Skeletal muscle tissue (tissue), 3 donors: ENCODE measurements at regions not wholly inside any gene's neighbourhood (a gene's known extent, or its start where the extent isn't known, plus 50 kb on each side); places are given as distances from the start of the nearest gene placed in this dataset.
A peak's percentile ranks its signal among the peaks of the same experiment; 100 is the strongest.

Experiments
- H3K27ac ChIP-seq: one replicate; pipeline ENCODE4 v1.7.0; 2013; ENCODE audit warnings: mild to moderate bottlenecking, low read depth, low read length, inconsistent platforms
- H3K27me3 ChIP-seq, 3 donors: one replicate each; pipeline ENCODE4 v1.7.0; 2013; ENCODE audit warnings: low read length in 3 of 3; ENCODE audit not compliant: control insufficient read depth in 3 of 3, insufficient read depth in 3 of 3
- H3K36me3 ChIP-seq, 3 donors: one replicate each; pipeline ENCODE4 v1.7.0; 2013; ENCODE audit warnings: low read length in 3 of 3; ENCODE audit not compliant: control insufficient read depth in 3 of 3, insufficient read depth in 3 of 3
- H3K4me1 ChIP-seq, 3 donors: one replicate each; pipeline ENCODE4 v1.7.0; 2013; ENCODE audit warnings: low read length in 3 of 3, mild to moderate bottlenecking in 3 of 3; ENCODE audit not compliant: control insufficient read depth in 3 of 3, insufficient read depth in 3 of 3
- H3K4me3 ChIP-seq, 3 donors: one replicate each; pipeline ENCODE4 v1.7.0; 2013; ENCODE audit warnings: low read length in 3 of 3
- H3K9ac ChIP-seq, 3 donors: one replicate each; pipeline ENCODE4 v1.7.0; 2013; ENCODE audit warnings: low read length in 3 of 3, mild to moderate bottlenecking in 3 of 3, moderate library complexity in 2 of 3, low read depth in 1 of 3
- H3K9me3 ChIP-seq, 3 donors: one replicate each; pipeline ENCODE4 v1.7.0; 2013; ENCODE audit warnings: low read length in 3 of 3; ENCODE audit not compliant: control insufficient read depth in 3 of 3
- donor health status: Osteomylitis.

- H3K36me3 ChIP-seq, result no peaks in the 10 kb centered on the region
- H3K4me1 ChIP-seq, result no peaks in the 10 kb centered on the region
- H3K27me3 ChIP-seq, result no peaks in the 10 kb centered on the region
- H3K27ac ChIP-seq, result no peak overlapping the region
- H3K9ac ChIP-seq, result no peak overlapping the region
- H3K9me3 ChIP-seq, result no peaks in the 10 kb centered on the region
- no peak overlapping the region for H3K4me3 ChIP-seq
These were observed 111.9 kb downstream of the ADSS2 start for GRCh38 chr1:244339776-244340175.

- Histone ChIP-seq H3K9ac (no peak overlapping the region), H3K9me3 (no peaks in the 10 kb centered on the region), H3K27ac (no peak overlapping the region), H3K4me3 (no peak overlapping the region), H3K4me1 (no peaks in the 10 kb centered on the region), H3K27me3 (no peaks in the 10 kb centered on the region), H3K36me3 (no peaks in the 10 kb centered on the region)
These were observed 111.3 kb downstream of the ADSS2 start for GRCh38 chr1:244340396-244340795.

DNA sequence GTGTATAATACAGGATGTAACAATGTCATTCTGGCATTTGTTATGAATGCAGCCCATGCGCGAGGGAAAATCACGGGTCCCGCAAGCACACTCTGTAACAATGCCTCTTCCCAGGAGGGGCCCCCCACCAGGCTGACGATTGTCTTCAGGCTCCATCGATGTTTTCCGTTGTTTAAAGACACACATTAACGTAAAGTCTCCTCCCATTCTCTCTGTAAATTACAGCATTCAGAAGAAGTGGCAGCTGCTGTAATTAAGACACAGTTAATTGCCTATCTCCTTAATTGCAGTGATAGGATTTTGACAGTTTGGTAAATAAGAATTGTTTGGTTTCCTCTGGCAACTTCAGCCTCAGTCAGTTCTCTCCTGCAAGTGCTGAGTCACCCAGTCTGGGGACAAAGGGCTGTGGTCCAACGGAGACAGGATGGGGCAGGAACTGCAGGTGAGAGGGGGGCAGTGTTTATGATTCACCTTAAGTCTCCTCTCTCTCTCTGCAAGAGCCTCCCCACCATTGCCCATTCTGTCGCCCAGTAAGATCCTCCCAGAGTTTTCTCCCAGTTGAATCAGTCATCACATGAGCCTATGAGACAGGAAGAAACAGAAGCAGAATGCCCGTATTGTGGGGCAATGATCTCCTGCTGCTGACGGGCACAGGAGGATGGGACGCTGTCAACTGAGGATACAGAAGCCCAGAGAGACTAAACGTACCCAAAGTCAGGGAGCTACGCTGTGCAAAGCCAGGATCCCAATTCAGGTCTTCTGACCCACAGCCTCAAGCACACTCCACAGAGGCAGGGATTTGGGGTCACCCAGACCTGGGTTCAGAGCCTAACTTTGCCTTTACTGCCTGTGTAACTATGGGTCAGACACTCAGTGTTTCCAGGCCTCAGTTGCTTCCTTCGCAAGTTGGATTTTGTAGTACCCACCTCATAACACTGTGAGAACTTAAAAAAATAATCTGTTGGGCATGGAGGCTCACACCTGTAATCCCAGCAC, 110.0 kb downstream of the ADSS2 start:
- no peak overlapping the region for H3K9ac ChIP-seq
- no peak overlapping the region for H3K4me3 ChIP-seq
- H3K27ac ChIP-seq, result no peak overlapping the region
- H3K27me3 ChIP-seq, result no peaks in the 10 kb centered on the region
- no peaks in the 10 kb centered on the region for H3K36me3 ChIP-seq
- H3K4me1 ChIP-seq, result no peaks in the 10 kb centered on the region
- H3K9me3 ChIP-seq, result no peaks in the 10 kb centered on the region

GRCh38 chr1:244344001-244344400, 107.7 kb downstream of the ADSS2 start:
- Histone ChIP-seq H3K9me3 (no peaks in the 10 kb centered on the region), H3K27me3 (no peaks in the 10 kb centered on the region), H3K27ac (no peak overlapping the region), H3K9ac (no peak overlapping the region), H3K4me1 (peaks cover 0 to 4% (median 2%) of the 10 kb centered on the region in 3 donors), H3K4me3 (no peak overlapping the region), H3K36me3 (no peaks in the 10 kb centered on the region)

DNA sequence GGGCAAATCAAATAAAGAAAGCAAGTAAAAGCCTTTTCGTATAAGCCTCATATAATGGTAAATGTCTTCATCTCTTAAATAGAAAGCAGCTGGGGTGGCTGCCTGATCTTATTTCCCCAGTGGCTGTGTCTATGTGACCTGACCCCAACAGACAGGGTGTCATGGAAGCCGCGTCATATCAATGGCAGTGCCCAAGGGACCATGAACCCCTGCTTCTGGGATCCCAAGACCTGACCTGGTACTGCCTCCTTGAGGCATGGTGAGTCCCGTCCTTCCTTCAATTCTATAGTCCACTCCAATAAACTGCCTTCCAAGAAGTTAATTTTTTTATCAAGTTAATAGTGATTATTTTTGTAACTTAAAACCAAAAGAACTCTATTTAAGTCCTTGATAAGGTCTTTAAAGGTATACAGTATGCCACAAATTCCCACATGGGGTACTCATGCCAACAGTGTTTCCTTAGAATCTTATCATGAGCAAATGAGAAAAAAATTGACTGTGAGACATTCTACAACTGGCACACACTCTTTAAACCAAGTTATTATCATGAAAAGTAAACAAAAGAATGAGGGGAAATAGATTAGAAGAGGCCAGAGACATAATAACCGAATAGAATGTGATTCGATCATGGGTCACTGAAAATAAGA, 104.6 kb downstream of the ADSS2 start:
- no peak overlapping the region for H3K9ac ChIP-seq

GRCh38 chr1:244347942-244348341, 103.8 kb downstream of the ADSS2 start:
- Histone ChIP-seq H3K9ac (no peak overlapping the region), H3K4me3 (no peak overlapping the region), H3K36me3 (no peaks in the 10 kb centered on the region), H3K27ac (no peak overlapping the region), H3K4me1 (peaks cover 2 to 4% (median 3%) of the 10 kb centered on the region in 3 donors), H3K9me3 (no peaks in the 10 kb centered on the region), H3K27me3 (no peaks in the 10 kb centered on the region)

More for the DNA sequence above, 104.6 kb downstream of the ADSS2 start:
- Histone ChIP-seq H3K9me3 (no peaks in the 10 kb centered on the region), H3K36me3 (no peaks in the 10 kb centered on the region), H3K27me3 (no peaks in the 10 kb centered on the region), H3K4me1 (peaks cover 2 to 4% (median 3%) of the 10 kb centered on the region in 3 donors), H3K4me3 (no peak overlapping the region), H3K27ac (no peak overlapping the region)

GRCh38 chr1:244349103-244349531, 102.6 kb downstream of the ADSS2 start:
- Histone ChIP-seq H3K9me3 (no peaks in the 10 kb centered on the region), H3K27ac (peak overlapping the region; percentile 62), H3K4me1 (peaks cover 2 to 4% (median 3%) of the 10 kb centered on the region in 3 donors), H3K36me3 (no peaks in the 10 kb centered on the region), H3K9ac (no peak overlapping the region), H3K4me3 (no peak overlapping the region), H3K27me3 (no peaks in the 10 kb centered on the region)

DNA sequence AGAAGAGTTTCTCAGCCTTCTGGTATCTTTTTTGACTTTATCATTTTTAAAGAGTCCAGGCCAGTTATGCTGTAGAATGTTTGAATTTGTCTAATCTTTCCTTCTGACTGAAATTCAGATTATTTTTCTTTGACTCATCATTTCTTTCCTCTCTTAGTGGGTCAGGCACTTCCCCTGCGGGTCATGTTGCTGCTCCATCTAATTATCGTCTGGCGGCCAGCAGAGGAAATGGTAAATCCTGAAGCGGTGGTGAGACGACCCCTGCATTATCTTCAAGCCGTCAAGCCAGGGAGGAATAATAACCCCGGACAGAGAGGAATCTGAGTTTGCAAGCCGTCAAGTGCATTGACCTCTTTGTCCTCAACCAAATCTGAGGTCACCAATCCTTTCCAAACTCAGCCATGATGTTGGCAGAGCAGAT, 102.1 kb downstream of the ADSS2 start:
- no peaks in the 10 kb centered on the region for H3K36me3 ChIP-seq
- no peak overlapping the region for H3K9ac ChIP-seq
- no peak overlapping the region for H3K4me3 ChIP-seq
- H3K27ac ChIP-seq, result peak overlapping the region; percentile 62
- H3K27me3 ChIP-seq, result no peaks in the 10 kb centered on the region
- H3K9me3 ChIP-seq, result no peaks in the 10 kb centered on the region
- peaks cover 2 to 4% (median 3%) of the 10 kb centered on the region in 3 donors for H3K4me1 ChIP-seq

GRCh38 chr1:244350027-244350426, 101.7 kb downstream of the ADSS2 start:
- no peak overlapping the region for H3K4me3 ChIP-seq
- no peaks in the 10 kb centered on the region for H3K27me3 ChIP-seq
- H3K36me3 ChIP-seq, result no peaks in the 10 kb centered on the region
- no peak overlapping the region for H3K27ac ChIP-seq
- peaks cover 2 to 4% (median 3%) of the 10 kb centered on the region in 3 donors for H3K4me1 ChIP-seq
- no peaks in the 10 kb centered on the region for H3K9me3 ChIP-seq
- no peak overlapping the region for H3K9ac ChIP-seq
